GM12878 (cell line): ENCODE measurements at regions not wholly inside any gene's neighbourhood (a gene's known extent, or its start where the extent isn't known, plus 50 kb on each side); places are given as distances from the start of the nearest gene placed in this dataset.
A peak's percentile ranks its signal among the peaks of the same experiment; 100 is the strongest.

Experiments used
- ATAC-seq: fragments of 200-7000 bp; cut with Tn5 transposase; 3 replicates; pipeline ENCODE4 v1.9.1; 2020; ENCODE audit warnings: mild to moderate bottlenecking, moderate library complexity
- BruUV-seq: library from RNA; stranded (reverse); fragments of 400-500 nt; replicated peaks from 2 replicates; lab custom pipeline; 2021; lab: Mats Ljungman, UMichigan
- CTCF ChIA-PET: fragments of 300-600 bp; sonication (Branson Sonifier 250); formaldehyde crosslinking; extraction: SDS; loops from one replicate; lab custom pipeline; 2021; ENCODE audit warnings: inconsistent platforms; lab: Yijun Ruan, JAX
- POLR2A ChIA-PET: fragments of 350-600 bp; formaldehyde crosslinking; extraction: SDS; loops from one replicate; lab custom pipeline; 2021; ENCODE audit warnings: inconsistent platforms; lab: Charles Lee
- RAD21 ChIA-PET: fragments of 300-600 bp; sonication (Branson Sonifier 250); formaldehyde crosslinking; loops from one replicate; lab custom pipeline; 2023; ENCODE audit warnings: antibody characterized with exemption; ENCODE audit not compliant: unreplicated experiment; lab: Charles Lee
- SMC1A ChIA-PET: fragments of 300-600 bp; sonication (Branson Sonifier 250); formaldehyde crosslinking; loops from one replicate; lab custom pipeline; 2023; ENCODE audit not compliant: unreplicated experiment, uncharacterized antibody; lab: Charles Lee
- DNase-seq: peaks from one replicate; pipeline ENCODE4 v3.0.0-alpha.2; 2011; ENCODE audit warnings: low read depth, low spot score
- FAIRE-seq: peaks from 3 replicates; lab custom pipeline; 2011; peaks lifted over from hg19 to GRCh38; lab: Jason Lieb, UNC
- H2AFZ ChIP-seq: 2 replicates; pipeline ENCODE4 v1.6.0; 2011; ENCODE audit warnings: low read depth, low read length, control low read depth; ENCODE audit not compliant: control insufficient read depth
- H3K27ac ChIP-seq: 2 replicates; pipeline ENCODE4 v1.5.1; 2011; ENCODE audit warnings: control low read depth; ENCODE audit not compliant: control insufficient read depth, insufficient read depth
- H3K27me3 ChIP-seq, 2 experiments: replicated peaks in 1 of 2; 2 replicates each; pipeline versions ENCODE4 v1.6.0 to v1.6.1; 2011; ENCODE audit warnings: low read length in 1 of 2; ENCODE audit not compliant: control insufficient read depth in 2 of 2, insufficient read depth in 2 of 2
- H3K36me3 ChIP-seq, 2 experiments: 2 replicates each; pipeline ENCODE4 v1.5.1; 2011; ENCODE audit warnings: low read length in 1 of 2; ENCODE audit not compliant: control insufficient read depth in 2 of 2, insufficient read depth in 2 of 2
- H3K4me1 ChIP-seq: 2 replicates; pipeline ENCODE4 v1.6.1; 2011; ENCODE audit warnings: mild to moderate bottlenecking, low read length, moderate library complexity, mixed read lengths; ENCODE audit not compliant: control insufficient read depth, insufficient read depth
- H3K4me2 ChIP-seq: 2 replicates; pipeline ENCODE4 v1.6.0; 2011; ENCODE audit warnings: control low read depth; ENCODE audit not compliant: control insufficient read depth, insufficient read depth
- H3K4me3 ChIP-seq: fragments of 200-600 bp; sonication (generic); 2 replicates; pipeline ENCODE4 v1.5.1; 2016
- H3K79me2 ChIP-seq: 2 replicates; pipeline ENCODE4 v1.6.0; 2011; ENCODE audit warnings: low read length; ENCODE audit not compliant: control insufficient read depth, insufficient read depth
- H3K9ac ChIP-seq: 2 replicates; pipeline ENCODE4 v1.8.0; 2011; ENCODE audit warnings: low read length, control low read depth, mixed read lengths; ENCODE audit not compliant: control insufficient read depth, insufficient read depth
- H3K9me3 ChIP-seq: replicated peaks from 3 replicates; pipeline ENCODE4 v1.5.1; 2011; ENCODE audit warnings: mild to moderate bottlenecking, low read length; ENCODE audit not compliant: control insufficient read depth, insufficient read depth
- H4K20me1 ChIP-seq: 2 replicates; pipeline ENCODE4 v1.6.0; 2011; ENCODE audit not compliant: control insufficient read depth, insufficient read depth
- DPF2 ChIP-seq: fragments of 450-650 bp; IDR thresholded peaks from 2 replicates; pipeline ENCODE4 v1.6.1; 2017; ENCODE audit warnings: mild to moderate bottlenecking
- KDM1A ChIP-seq: fragments of 200-600 bp; sonication (generic); IDR thresholded peaks from 2 replicates; pipeline ENCODE4 v1.6.1; 2016; ENCODE audit warnings: borderline replicate concordance
- RAD21 ChIP-seq: IDR thresholded peaks from 2 replicates; pipeline ENCODE4 v1.6.1; 2011; ENCODE audit warnings: mild to moderate bottlenecking, low read depth, low read length, moderate library complexity; ENCODE audit not compliant: insufficient read depth
- WGBS: methylation state at CpG from one replicate; pipeline ENCODE4 v1.1.6; 2016; ENCODE audit warnings: low lambda C conversion rate; ENCODE audit not compliant: insufficient replicate concordance, insufficient coverage; ENCODE audit errors: missing lambda C conversion rate; 5-methylcytosine and 5-hydroxymethylcytosine counted together
- in situ Hi-C: fragments of 300-500 bp; cut with MboI; formaldehyde crosslinking; loops from 9 replicates; pipeline ENCODE4 v1.14.3; 2018; ENCODE audit warnings: mixed read lengths
- intact Hi-C: fragments of 100-400 bp; cut with micrococcal nuclease; formaldehyde crosslinking; loops from one replicate; pipeline ENCODE4 v1.14.2; 2022; ENCODE audit not compliant: unreplicated experiment
- TF ChIP-seq, protein P1 (sequence below), 3 experiments: IDR thresholded peaks in 2 of 3; conservative IDR thresholded peaks in 1 of 3; 2 replicates each; pipeline ENCODE4 v1.5.1; 2011; ENCODE audit warnings: low read depth in 3 of 3, low read length in 3 of 3, mild to moderate bottlenecking in 3 of 3, control low read depth in 2 of 3, moderate library complexity in 2 of 3, inconsistent platforms in 1 of 3, mixed read lengths in 1 of 3; ENCODE audit not compliant: control insufficient read depth in 2 of 3, insufficient read depth in 1 of 3; ENCODE audit errors: extremely low read depth in 1 of 3

DNA sequence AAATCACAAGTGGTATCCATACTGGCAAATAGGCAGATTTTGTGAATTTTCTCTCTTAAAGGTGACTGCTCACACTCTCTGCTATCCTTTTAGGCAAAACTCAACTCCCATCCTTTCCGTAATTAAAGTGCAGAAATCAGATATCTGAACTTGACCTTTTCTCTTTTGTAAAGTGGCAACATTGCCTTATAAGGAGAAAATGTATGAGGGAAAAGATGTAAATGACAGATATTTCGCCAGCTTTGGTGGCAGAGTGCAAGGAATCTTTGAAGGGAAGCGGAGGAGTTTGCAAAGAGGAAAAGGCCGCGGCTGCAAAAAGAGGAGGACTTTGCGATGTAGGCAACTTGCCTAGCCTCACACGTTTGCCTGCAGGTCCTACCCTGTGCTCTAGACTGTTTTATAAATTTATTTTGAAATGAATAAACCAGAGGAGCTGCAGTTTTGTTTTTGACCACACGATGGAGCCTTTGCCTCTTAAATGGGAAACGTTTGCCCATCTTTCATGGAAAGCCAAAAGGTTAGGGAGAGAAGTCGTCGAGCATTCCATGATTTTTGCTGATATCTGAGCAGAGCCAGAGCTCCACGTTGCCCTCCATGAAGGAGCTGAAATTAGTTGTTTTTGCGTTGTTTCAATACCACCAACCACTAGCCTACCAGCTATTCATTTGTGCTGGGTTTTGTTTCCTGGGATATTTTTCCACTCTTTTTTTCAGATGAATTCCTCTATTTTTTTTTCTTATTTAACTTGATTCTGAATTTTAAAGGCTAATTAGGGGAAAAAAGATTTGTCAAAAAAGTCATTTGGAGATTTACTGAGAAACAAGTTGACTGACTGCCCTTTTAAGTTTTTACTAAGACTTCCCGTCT, 242.3 kb downstream of the LMX1A start:
- ChIA-PET POLR2A (no interaction called here), SMC1A (interaction anchor here (0.6 to 1.0 kb wide), 2 partner anchors 12 to 68 kb away, joined by 3 read pairs; no protein-coding TSS in a partner anchor), RAD21 (interaction anchor here (1.4 kb wide), 1 partner anchor 15 kb away, joined by 4 read pairs; no protein-coding TSS in a partner anchor), CTCF (interaction anchor here (0.9 to 3.1 kb wide), 13 partner anchors 9 to 1580 kb away, joined by 3 to 25 read pairs (median 3); no protein-coding TSS in a partner anchor)
- ATAC-seq (peak; percentile 31; the same call in 1 of the 3 replicates), FAIRE-seq (no peak), DNase-seq (no peak)
- Histone ChIP-seq H4K20me1 (no peaks in the 10 kb centered on the region), H3K36me3 (no peaks in the 10 kb centered on the region), H2AFZ (no peak overlapping the region), H3K27me3 (peaks cover 3 to 6% of the 10 kb centered on the region in 2 experiments; a peak in 2 of 4 replicates), H3K9me3 (no peaks in the 10 kb centered on the region), H3K4me1 (no peaks in the 10 kb centered on the region), H3K9ac (no peak overlapping the region), H3K79me2 (no peaks in the 10 kb centered on the region), H3K4me2 (no peak overlapping the region), H3K4me3 (no peak overlapping the region), H3K27ac (no peak overlapping the region)
- WGBS = 21% methylated on average over 14 of the region's 14 CpGs
- intact Hi-C loops = no loop called here
- no TSS peak for BruUV-seq
- TF ChIP-seq KDM1A (no peak), DPF2 (no peak), RAD21 (peak; percentile 57)
- TF ChIP-seq, protein P1, sequence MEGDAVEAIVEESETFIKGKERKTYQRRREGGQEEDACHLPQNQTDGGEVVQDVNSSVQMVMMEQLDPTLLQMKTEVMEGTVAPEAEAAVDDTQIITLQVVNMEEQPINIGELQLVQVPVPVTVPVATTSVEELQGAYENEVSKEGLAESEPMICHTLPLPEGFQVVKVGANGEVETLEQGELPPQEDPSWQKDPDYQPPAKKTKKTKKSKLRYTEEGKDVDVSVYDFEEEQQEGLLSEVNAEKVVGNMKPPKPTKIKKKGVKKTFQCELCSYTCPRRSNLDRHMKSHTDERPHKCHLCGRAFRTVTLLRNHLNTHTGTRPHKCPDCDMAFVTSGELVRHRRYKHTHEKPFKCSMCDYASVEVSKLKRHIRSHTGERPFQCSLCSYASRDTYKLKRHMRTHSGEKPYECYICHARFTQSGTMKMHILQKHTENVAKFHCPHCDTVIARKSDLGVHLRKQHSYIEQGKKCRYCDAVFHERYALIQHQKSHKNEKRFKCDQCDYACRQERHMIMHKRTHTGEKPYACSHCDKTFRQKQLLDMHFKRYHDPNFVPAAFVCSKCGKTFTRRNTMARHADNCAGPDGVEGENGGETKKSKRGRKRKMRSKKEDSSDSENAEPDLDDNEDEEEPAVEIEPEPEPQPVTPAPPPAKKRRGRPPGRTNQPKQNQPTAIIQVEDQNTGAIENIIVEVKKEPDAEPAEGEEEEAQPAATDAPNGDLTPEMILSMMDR (IDR thresholded peaks at IDR 0.05 in 2 of 3, conservative IDR thresholded peaks at IDR 0.05 in 1 of 3; ENCODE audit: control insufficient read depth in 2 of 3, extremely low read depth in 1 of 3, insufficient read depth in 1 of 3, low read depth in 3 of 3, low read length in 3 of 3) = peak; percentile 54 to 70 (median 68); a peak in 5 of 6 replicates
- in situ Hi-C loops = no loop called here
